T-helper 1 cell treated with Interleukin-12 subunit alpha and Interleukin-12 subunit beta and Interleukin-4 antibody, amounts not matched to agents 30 ng/mL and 1 ng/mL, for 36 hours (primary cell): ENCODE measurements at regions not wholly inside any gene's neighbourhood (a gene's known extent, or its start where the extent isn't known, plus 50 kb on each side); places are given as distances from the start of the nearest gene placed in this dataset.

Experiments
- intact Hi-C: fragments of 100-400 bp; cut with micrococcal nuclease; formaldehyde crosslinking; loops from one replicate; pipeline ENCODE4 v1.15.1; 2024

GRCh38 chr3:43971486-43971885 is 270.2 kb upstream of the TOPAZ1 start:
- intact Hi-C loops: no loop called here

GRCh38 chr3:43978708-43979107 is 263.0 kb upstream of the TOPAZ1 start:
- intact Hi-C loops: no loop called here

- intact Hi-C loops: no loop called here
Observed at GRCh38 chr3:43979645-43980044, 262.0 kb upstream of the TOPAZ1 start.

GRCh38 chr3:43994657-43995546 is 246.8 kb upstream of the TOPAZ1 start:
- intact Hi-C loops: loop anchor here (1.0 to 10.0 kb wide), 3 partner anchors 103 to 300 kb away; partner anchors contain the start of gene ABHD5

GRCh38 chr3:43995547-43996378 is 245.9 kb upstream of the TOPAZ1 start:
- intact Hi-C loops: loop anchor here (1.0 to 10.0 kb wide), 3 partner anchors 103 to 301 kb away; partner anchors contain the start of gene ABHD5

- intact Hi-C loops: loop anchor here (5.0 to 10.0 kb wide), 2 partner anchors 104 to 302 kb away; partner anchors contain the start of gene ABHD5
Observed at GRCh38 chr3:43996379-43997301, 245.0 kb upstream of the TOPAZ1 start.

GRCh38 chr3:43997316-43997715 is 244.4 kb upstream of the TOPAZ1 start:
- intact Hi-C loops: loop anchor here (5.0 to 10.0 kb wide), 2 partner anchors 105 to 303 kb away; partner anchors contain the start of gene ABHD5

- intact Hi-C loops: loop anchor here (5.0 to 10.0 kb wide), 2 partner anchors 106 to 303 kb away; partner anchors contain the start of gene ABHD5
Observed at GRCh38 chr3:43997788-43998369, 243.8 kb upstream of the TOPAZ1 start.

- intact Hi-C loops: loop anchor here (5.0 to 10.0 kb wide), 2 partner anchors 106 to 304 kb away; partner anchors contain the start of gene ABHD5
Observed at GRCh38 chr3:43998370-43998835, 243.3 kb upstream of the TOPAZ1 start.

GRCh38 chr3:43998836-43999727 is 242.6 kb upstream of the TOPAZ1 start:
- intact Hi-C loops: loop anchor here (5.0 to 10.0 kb wide), 2 partner anchors 107 to 304 kb away; partner anchors contain the start of gene ABHD5

- intact Hi-C loops: loop anchor here (5.0 to 10.0 kb wide), 2 partner anchors 108 to 305 kb away; partner anchors contain the start of gene ABHD5
Observed at GRCh38 chr3:43999728-44000319, 241.9 kb upstream of the TOPAZ1 start.

- intact Hi-C loops: no loop called here
Observed at GRCh38 chr3:44000586-44000985, 241.1 kb upstream of the TOPAZ1 start.

GRCh38 chr3:44001072-44001471 is 240.6 kb upstream of the TOPAZ1 start:
- intact Hi-C loops: no loop called here

- intact Hi-C loops: no loop called here
Observed at GRCh38 chr3:44003801-44004200, 237.9 kb upstream of the TOPAZ1 start.

- intact Hi-C loops: no loop called here
Observed at GRCh38 chr3:44011680-44012079, 230.0 kb upstream of the TOPAZ1 start.

GRCh38 chr3:44012160-44012899 is 229.4 kb upstream of the TOPAZ1 start:
- intact Hi-C loops: no loop called here

GRCh38 chr3:44013967-44014366 is 227.7 kb upstream of the TOPAZ1 start:
- intact Hi-C loops: no loop called here

GRCh38 chr3:44015170-44015569 is 226.5 kb upstream of the TOPAZ1 start:
- intact Hi-C loops: no loop called here
